BE2C (cell line): ENCODE measurements at regions not wholly inside any gene's neighbourhood (a gene's known extent, or its start where the extent isn't known, plus 50 kb on each side); places are given as distances from the start of the nearest gene placed in this dataset.

Source experiments
- DNase-seq: peaks from one replicate; pipeline ENCODE4 v3.0.0-alpha.2; 2020
- H3K27me3 ChIP-seq: fragments of 250-450 bp; sonication (Bioruptor Pico); 2 replicates; pipeline ENCODE4 v1.5.1; 2020; ENCODE audit warnings: mild to moderate bottlenecking
- H3K36me3 ChIP-seq: fragments of 250-450 bp; sonication (Bioruptor Pico); 2 replicates; pipeline ENCODE4 v1.5.1; 2020; ENCODE audit warnings: mild to moderate bottlenecking
- H3K4me1 ChIP-seq: fragments of 250-450 bp; sonication (Bioruptor Pico); 2 replicates; pipeline ENCODE4 v1.5.1; 2020
- H3K4me3 ChIP-seq: 2 replicates; pipeline ENCODE4 v1.5.1; 2011; ENCODE audit warnings: low read depth, low read length
- H3K9me3 ChIP-seq: fragments of 250-450 bp; sonication (Bioruptor Pico); 2 replicates; pipeline ENCODE4 v1.5.1; 2020
- TF ChIP-seq, protein P1 (sequence below): IDR thresholded peaks from 2 replicates; pipeline ENCODE4 v1.5.1; 2012; ENCODE audit warnings: mild to moderate bottlenecking, low read depth, low read length

DNA sequence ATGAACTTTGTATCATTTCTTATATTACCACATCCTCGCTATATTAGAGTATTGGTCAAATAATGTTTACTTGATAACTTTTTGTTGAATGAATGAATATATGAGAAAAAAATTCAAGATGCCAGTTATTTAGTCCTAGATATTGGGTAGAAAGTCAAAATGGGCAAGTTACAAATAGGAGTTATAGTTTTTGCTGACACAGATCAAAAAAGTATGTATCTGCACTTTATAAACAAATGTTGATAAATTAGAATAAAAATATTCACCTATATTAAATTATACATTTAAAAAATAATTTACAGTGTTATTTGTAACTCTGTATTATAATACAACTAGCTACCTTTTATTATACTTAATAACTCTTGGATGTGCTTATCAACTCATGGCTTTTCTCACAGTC is 57.8 kb upstream of the NDST4 start:
- DNase-seq, result no peak
- TF ChIP-seq, protein P1, sequence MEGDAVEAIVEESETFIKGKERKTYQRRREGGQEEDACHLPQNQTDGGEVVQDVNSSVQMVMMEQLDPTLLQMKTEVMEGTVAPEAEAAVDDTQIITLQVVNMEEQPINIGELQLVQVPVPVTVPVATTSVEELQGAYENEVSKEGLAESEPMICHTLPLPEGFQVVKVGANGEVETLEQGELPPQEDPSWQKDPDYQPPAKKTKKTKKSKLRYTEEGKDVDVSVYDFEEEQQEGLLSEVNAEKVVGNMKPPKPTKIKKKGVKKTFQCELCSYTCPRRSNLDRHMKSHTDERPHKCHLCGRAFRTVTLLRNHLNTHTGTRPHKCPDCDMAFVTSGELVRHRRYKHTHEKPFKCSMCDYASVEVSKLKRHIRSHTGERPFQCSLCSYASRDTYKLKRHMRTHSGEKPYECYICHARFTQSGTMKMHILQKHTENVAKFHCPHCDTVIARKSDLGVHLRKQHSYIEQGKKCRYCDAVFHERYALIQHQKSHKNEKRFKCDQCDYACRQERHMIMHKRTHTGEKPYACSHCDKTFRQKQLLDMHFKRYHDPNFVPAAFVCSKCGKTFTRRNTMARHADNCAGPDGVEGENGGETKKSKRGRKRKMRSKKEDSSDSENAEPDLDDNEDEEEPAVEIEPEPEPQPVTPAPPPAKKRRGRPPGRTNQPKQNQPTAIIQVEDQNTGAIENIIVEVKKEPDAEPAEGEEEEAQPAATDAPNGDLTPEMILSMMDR, result no peak
- Histone ChIP-seq H3K4me3 (no peak overlapping the region), H3K4me1 (no peaks in the 10 kb centered on the region), H3K36me3 (no peaks in the 10 kb centered on the region), H3K27me3 (no peaks in the 10 kb centered on the region), H3K9me3 (no peaks in the 10 kb centered on the region)

DNA sequence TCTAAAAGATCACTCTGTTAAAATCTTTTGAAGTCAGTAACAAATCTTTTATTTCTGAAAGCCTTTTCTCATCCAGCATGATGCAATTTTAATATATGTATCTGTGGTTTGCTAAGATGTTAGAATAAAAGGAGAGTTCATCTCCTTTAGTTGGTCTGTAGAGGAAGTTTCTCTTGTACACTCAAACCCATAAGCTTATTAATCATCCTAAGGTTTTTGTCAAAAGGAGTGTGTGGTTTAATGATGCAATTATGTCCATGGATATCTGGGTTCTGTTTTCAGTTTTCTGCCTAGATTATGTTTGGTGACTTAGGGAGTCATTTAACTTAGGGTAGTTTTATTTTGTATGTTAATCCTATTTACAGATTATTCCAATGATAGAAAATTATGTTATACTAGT is 52.1 kb upstream of the NDST4 start:
- H3K9me3 ChIP-seq, result no peaks in the 10 kb centered on the region
- no peak overlapping the region for H3K4me3 ChIP-seq
- TF ChIP-seq, protein P1, result no peak
- H3K4me1 ChIP-seq, result no peaks in the 10 kb centered on the region
- H3K36me3 ChIP-seq, result no peaks in the 10 kb centered on the region
- H3K27me3 ChIP-seq, result no peaks in the 10 kb centered on the region
- DNase-seq, result no peak
